ENCODE measurements at regions not wholly inside any gene's neighbourhood (a gene's known extent, or its start where the extent isn't known, plus 50 kb on each side); places are given as distances from the start of the nearest gene placed in this dataset.

DNA sequence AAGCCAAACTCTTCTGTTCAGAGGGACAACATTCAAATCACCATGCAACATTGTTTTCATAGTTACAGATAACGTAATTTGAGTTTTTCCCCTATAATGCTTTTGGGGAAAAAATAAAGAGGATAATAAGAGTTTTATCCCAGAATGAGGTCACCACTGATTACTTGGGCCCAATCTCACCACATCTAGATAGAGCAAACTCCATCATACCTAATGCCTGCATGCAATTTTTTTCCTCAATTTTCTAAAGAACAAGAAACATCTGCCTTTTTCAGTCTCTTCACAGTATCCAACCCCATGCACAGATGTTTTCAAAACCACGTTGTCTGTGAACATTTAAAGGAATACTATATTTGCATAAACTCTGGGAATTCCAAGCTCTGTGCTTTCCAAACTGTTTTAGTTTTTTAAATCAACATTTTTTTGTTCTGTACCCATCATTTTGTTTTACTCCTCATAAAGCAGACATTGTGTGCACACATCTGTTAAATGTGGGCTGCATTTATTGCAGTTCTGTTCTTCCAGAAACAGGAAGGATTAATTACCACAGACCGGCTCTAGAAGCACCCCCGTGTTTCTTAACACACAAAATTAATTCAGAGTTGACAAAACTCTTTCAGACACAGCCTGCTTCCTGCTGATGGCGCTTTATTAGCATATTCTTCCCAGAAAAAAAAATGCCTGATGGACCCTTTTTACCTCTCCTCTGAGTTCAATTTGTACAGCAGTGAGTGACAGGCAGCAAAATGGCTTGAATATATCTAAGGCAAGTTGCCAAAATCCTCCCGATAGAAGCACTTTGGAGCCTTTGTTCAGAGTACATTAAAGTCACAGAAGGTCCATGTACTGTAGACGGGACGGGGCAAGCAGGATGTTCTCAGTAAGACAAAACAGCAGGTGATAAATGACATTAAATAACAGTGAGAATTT, 1171.9 kb downstream of the EFNB2 start:
- TF ChIP-seq, protein P1, sequence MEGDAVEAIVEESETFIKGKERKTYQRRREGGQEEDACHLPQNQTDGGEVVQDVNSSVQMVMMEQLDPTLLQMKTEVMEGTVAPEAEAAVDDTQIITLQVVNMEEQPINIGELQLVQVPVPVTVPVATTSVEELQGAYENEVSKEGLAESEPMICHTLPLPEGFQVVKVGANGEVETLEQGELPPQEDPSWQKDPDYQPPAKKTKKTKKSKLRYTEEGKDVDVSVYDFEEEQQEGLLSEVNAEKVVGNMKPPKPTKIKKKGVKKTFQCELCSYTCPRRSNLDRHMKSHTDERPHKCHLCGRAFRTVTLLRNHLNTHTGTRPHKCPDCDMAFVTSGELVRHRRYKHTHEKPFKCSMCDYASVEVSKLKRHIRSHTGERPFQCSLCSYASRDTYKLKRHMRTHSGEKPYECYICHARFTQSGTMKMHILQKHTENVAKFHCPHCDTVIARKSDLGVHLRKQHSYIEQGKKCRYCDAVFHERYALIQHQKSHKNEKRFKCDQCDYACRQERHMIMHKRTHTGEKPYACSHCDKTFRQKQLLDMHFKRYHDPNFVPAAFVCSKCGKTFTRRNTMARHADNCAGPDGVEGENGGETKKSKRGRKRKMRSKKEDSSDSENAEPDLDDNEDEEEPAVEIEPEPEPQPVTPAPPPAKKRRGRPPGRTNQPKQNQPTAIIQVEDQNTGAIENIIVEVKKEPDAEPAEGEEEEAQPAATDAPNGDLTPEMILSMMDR (conservative IDR thresholded peaks at IDR 0.05; ENCODE audit: low read depth in 2 of 2), result no peak
- TF ChIP-seq POLR2AphosphoS5 (IDR thresholded peaks at IDR 0.05; ENCODE audit: low read depth) (no peak), EZH2 (IDR thresholded peaks at IDR 0.05; ENCODE audit: low read depth, unreplicated experiment) (no peak), STAT1 (IDR thresholded peaks at IDR 0.05; ENCODE audit: unreplicated experiment) (no peak), JUNB (IDR thresholded peaks at IDR 0.05; ENCODE audit: unreplicated experiment) (no peak), EZH2phosphoT487 (IDR thresholded peaks at IDR 0.05; ENCODE audit: unreplicated experiment) (no peak), CREB1 (CRISPR knock-in tag; IDR thresholded peaks at IDR 0.05; ENCODE audit: low read depth) (no peak), NANOG (IDR thresholded peaks at IDR 0.05; ENCODE audit: borderline replicate concordance) (no peak)
- TF ChIP-seq, protein P2, sequence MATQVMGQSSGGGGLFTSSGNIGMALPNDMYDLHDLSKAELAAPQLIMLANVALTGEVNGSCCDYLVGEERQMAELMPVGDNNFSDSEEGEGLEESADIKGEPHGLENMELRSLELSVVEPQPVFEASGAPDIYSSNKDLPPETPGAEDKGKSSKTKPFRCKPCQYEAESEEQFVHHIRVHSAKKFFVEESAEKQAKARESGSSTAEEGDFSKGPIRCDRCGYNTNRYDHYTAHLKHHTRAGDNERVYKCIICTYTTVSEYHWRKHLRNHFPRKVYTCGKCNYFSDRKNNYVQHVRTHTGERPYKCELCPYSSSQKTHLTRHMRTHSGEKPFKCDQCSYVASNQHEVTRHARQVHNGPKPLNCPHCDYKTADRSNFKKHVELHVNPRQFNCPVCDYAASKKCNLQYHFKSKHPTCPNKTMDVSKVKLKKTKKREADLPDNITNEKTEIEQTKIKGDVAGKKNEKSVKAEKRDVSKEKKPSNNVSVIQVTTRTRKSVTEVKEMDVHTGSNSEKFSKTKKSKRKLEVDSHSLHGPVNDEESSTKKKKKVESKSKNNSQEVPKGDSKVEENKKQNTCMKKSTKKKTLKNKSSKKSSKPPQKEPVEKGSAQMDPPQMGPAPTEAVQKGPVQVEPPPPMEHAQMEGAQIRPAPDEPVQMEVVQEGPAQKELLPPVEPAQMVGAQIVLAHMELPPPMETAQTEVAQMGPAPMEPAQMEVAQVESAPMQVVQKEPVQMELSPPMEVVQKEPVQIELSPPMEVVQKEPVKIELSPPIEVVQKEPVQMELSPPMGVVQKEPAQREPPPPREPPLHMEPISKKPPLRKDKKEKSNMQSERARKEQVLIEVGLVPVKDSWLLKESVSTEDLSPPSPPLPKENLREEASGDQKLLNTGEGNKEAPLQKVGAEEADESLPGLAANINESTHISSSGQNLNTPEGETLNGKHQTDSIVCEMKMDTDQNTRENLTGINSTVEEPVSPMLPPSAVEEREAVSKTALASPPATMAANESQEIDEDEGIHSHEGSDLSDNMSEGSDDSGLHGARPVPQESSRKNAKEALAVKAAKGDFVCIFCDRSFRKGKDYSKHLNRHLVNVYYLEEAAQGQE (IDR thresholded peaks at IDR 0.05; ENCODE audit: unreplicated experiment), result no peak
- TF ChIP-seq, protein P3, sequence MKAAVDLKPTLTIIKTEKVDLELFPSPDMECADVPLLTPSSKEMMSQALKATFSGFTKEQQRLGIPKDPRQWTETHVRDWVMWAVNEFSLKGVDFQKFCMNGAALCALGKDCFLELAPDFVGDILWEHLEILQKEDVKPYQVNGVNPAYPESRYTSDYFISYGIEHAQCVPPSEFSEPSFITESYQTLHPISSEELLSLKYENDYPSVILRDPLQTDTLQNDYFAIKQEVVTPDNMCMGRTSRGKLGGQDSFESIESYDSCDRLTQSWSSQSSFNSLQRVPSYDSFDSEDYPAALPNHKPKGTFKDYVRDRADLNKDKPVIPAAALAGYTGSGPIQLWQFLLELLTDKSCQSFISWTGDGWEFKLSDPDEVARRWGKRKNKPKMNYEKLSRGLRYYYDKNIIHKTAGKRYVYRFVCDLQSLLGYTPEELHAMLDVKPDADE (IDR thresholded peaks at IDR 0.05), result no peak
- TF ChIP-seq, protein P4, sequence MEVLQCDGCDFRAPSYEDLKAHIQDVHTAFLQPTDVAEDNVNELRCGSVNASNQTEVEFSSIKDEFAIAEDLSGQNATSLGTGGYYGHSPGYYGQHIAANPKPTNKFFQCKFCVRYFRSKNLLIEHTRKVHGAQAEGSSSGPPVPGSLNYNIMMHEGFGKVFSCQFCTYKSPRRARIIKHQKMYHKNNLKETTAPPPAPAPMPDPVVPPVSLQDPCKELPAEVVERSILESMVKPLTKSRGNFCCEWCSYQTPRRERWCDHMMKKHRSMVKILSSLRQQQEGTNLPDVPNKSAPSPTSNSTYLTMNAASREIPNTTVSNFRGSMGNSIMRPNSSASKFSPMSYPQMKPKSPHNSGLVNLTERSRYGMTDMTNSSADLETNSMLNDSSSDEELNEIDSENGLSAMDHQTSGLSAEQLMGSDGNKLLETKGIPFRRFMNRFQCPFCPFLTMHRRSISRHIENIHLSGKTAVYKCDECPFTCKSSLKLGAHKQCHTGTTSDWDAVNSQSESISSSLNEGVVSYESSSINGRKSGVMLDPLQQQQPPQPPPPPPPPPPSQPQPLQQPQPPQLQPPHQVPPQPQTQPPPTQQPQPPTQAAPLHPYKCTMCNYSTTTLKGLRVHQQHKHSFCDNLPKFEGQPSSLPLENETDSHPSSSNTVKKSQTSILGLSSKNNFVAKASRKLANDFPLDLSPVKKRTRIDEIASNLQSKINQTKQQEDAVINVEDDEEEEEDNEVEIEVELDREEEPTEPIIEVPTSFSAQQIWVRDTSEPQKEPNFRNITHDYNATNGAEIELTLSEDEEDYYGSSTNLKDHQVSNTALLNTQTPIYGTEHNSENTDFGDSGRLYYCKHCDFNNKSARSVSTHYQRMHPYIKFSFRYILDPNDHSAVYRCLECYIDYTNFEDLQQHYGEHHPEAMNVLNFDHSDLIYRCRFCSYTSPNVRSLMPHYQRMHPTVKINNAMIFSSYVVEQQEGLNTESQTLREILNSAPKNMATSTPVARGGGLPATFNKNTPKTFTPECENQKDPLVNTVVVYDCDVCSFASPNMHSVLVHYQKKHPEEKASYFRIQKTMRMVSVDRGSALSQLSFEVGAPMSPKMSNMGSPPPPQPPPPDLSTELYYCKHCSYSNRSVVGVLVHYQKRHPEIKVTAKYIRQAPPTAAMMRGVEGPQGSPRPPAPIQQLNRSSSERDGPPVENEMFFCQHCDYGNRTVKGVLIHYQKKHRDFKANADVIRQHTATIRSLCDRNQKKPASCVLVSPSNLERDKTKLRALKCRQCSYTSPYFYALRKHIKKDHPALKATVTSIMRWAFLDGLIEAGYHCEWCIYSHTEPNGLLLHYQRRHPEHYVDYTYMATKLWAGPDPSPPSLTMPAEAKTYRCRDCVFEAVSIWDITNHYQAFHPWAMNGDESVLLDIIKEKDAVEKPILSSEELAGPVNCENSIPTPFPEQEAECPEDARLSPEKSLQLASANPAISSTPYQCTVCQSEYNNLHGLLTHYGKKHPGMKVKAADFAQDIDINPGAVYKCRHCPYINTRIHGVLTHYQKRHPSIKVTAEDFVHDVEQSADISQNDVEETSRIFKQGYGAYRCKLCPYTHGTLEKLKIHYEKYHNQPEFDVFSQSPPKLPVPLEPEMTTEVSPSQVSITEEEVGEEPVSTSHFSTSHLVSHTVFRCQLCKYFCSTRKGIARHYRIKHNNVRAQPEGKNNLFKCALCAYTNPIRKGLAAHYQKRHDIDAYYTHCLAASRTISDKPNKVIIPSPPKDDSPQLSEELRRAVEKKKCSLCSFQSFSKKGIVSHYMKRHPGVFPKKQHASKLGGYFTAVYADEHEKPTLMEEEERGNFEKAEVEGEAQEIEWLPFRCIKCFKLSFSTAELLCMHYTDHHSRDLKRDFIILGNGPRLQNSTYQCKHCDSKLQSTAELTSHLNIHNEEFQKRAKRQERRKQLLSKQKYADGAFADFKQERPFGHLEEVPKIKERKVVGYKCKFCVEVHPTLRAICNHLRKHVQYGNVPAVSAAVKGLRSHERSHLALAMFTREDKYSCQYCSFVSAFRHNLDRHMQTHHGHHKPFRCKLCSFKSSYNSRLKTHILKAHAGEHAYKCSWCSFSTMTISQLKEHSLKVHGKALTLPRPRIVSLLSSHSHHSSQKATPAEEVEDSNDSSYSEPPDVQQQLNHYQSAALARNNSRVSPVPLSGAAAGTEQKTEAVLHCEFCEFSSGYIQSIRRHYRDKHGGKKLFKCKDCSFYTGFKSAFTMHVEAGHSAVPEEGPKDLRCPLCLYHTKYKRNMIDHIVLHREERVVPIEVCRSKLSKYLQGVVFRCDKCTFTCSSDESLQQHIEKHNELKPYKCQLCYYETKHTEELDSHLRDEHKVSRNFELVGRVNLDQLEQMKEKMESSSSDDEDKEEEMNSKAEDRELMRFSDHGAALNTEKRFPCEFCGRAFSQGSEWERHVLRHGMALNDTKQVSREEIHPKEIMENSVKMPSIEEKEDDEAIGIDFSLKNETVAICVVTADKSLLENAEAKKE (CRISPR knock-in tag; IDR thresholded peaks at IDR 0.05), result no peak

Data from GM23338 (cell line).